HCT116 (cell line): ENCODE measurements at regions not wholly inside any gene's neighbourhood (a gene's known extent, or its start where the extent isn't known, plus 50 kb on each side); places are given as distances from the start of the nearest gene placed in this dataset.

Experiments used
- ATAC-seq: fragments of 200-7000 bp; cut with Tn5 transposase; 2 replicates; pipeline ENCODE4 v1.9.1; 2020; ENCODE audit warnings: mild to moderate bottlenecking, moderate library complexity
- BruUV-seq: library from RNA; stranded (reverse); fragments of 400-500 nt; replicated peaks from 2 replicates; lab custom pipeline; 2021; lab: Mats Ljungman, UMichigan
- CTCF ChIA-PET: fragments of 300-600 bp; sonication (Branson Sonifier 250); formaldehyde crosslinking; loops from one replicate; lab custom pipeline; 2021; ENCODE audit warnings: antibody characterized with exemption; lab: Charles Lee
- POLR2A ChIA-PET: fragments of 300-600, 350-600 bp; sonication (Branson Sonifier 250); formaldehyde crosslinking; loops from one replicate; lab custom pipeline; 2021; ENCODE audit warnings: antibody characterized with exemption; lab: Charles Lee
- RAD21 ChIA-PET, 2 experiments: fragments of 300-600 bp; sonication (Branson Sonifier 250); formaldehyde crosslinking; loops; one replicate each; lab custom pipeline; 2023; ENCODE audit warnings: low total read pairs in 2 of 2; ENCODE audit not compliant: uncharacterized antibody in 2 of 2, unreplicated experiment in 2 of 2, low non-redundant PET in 1 of 2; lab: Charles Lee
- DNase-seq: peaks from one replicate; pipeline ENCODE4 v3.0.0-alpha.2; 2010; ENCODE audit warnings: low read depth, low spot score
- H2AFZ ChIP-seq: fragments of 200-600 bp; shearing (Covaris generic), sonication (generic); 2 replicates; pipeline ENCODE4 v1.6.1; 2017; ENCODE audit warnings: low read depth, mixed run types, mixed read lengths, antibody characterized with exemption, low read length; ENCODE audit not compliant: poor library complexity, severe bottlenecking
- H3K27ac ChIP-seq: 2 replicates; pipeline ENCODE4 v1.5.1; 2012; ENCODE audit warnings: low read depth, low read length
- H3K27me3 ChIP-seq: fragments of 200-600 bp; sonication (generic); 2 replicates; pipeline ENCODE4 v1.6.1; 2016; ENCODE audit warnings: mixed run types, low read length, mixed read lengths; ENCODE audit not compliant: insufficient read depth
- H3K36me3 ChIP-seq, 2 experiments: fragments of 200-500 bp in 1 of 2; fragments of 200-600 bp in 1 of 2; sonication (Bioruptor generic) in 1 of 2; sonication (generic) in 1 of 2; 2 replicates each; pipeline versions ENCODE4 v1.5.1 to v1.6.1; 2014 to 2016; ENCODE audit warnings: low read length in 2 of 2, inconsistent platforms in 1 of 2, mixed read lengths in 1 of 2, mixed run types in 1 of 2; ENCODE audit not compliant: insufficient read depth in 2 of 2, control insufficient read depth in 1 of 2
- H3K4me1 ChIP-seq, 2 experiments: fragments of 200-600 bp in 1 of 2; sonication (generic) in 1 of 2; 2 replicates each; pipeline versions ENCODE4 v1.5.1 to v1.6.1; 2012 to 2017; ENCODE audit warnings: low read length in 2 of 2, inconsistent platforms in 1 of 2, mild to moderate bottlenecking in 1 of 2, mixed read lengths in 1 of 2, mixed run types in 1 of 2, moderate library complexity in 1 of 2; ENCODE audit not compliant: insufficient read depth in 2 of 2, control insufficient read depth in 1 of 2
- H3K4me2 ChIP-seq: fragments of 200-600 bp; sonication (generic); 2 replicates; pipeline ENCODE4 v1.6.1; 2017; ENCODE audit warnings: mixed run types, low read length, mixed read lengths
- H3K4me3 ChIP-seq, 2 experiments: fragments of 200-600 bp in 1 of 2; sonication (generic) in 1 of 2; replicated peaks in 1 of 2; 2 replicates each; pipeline ENCODE4 v1.5.1; 2011 to 2016; ENCODE audit warnings: low read length in 2 of 2, control low read depth in 1 of 2, low read depth in 1 of 2, mild to moderate bottlenecking in 1 of 2, mixed read lengths in 1 of 2, mixed run types in 1 of 2
- H3K79me2 ChIP-seq: fragments of 200-600 bp; sonication (generic); 2 replicates; pipeline ENCODE4 v1.6.1; 2017; ENCODE audit warnings: mild to moderate bottlenecking, mixed run types, low read length, moderate library complexity, mixed read lengths; ENCODE audit not compliant: insufficient read depth
- H3K9ac ChIP-seq: fragments of 200-600 bp; sonication (generic); 2 replicates; pipeline ENCODE4 v1.6.1; 2016; ENCODE audit warnings: low read length, mixed read lengths
- H3K9me2 ChIP-seq: fragments of 200-600 bp; sonication (generic), shearing (Covaris generic); 2 replicates; pipeline ENCODE4 v1.6.1; 2017; ENCODE audit warnings: mixed run types, mild to moderate bottlenecking, moderate library complexity; ENCODE audit not compliant: insufficient read depth
- H3K9me3 ChIP-seq, 2 experiments: fragments of 200-500 bp in 1 of 2; fragments of 200-600 bp in 1 of 2; sonication (Bioruptor generic) in 1 of 2; sonication (generic) in 1 of 2; 2 replicates each; pipeline ENCODE4 v1.6.1; 2014 to 2017; ENCODE audit warnings: low read length in 2 of 2, mixed read lengths in 2 of 2, inconsistent platforms in 1 of 2, low read depth in 1 of 2, mild to moderate bottlenecking in 1 of 2, mixed run types in 1 of 2, moderate library complexity in 1 of 2; ENCODE audit not compliant: control insufficient read depth in 1 of 2, insufficient read depth in 1 of 2
- H4K20me1 ChIP-seq: fragments of 200-600 bp; sonication (generic), shearing (Covaris generic); 2 replicates; pipeline ENCODE4 v1.6.1; 2017; ENCODE audit warnings: mixed run types, mild to moderate bottlenecking, moderate library complexity; ENCODE audit not compliant: insufficient read depth
- EZH2 ChIP-seq: fragments of 200-600 bp; sonication (generic); IDR thresholded peaks from 2 replicates; pipeline ENCODE4 v1.6.1; 2017; ENCODE audit warnings: antibody characterized with exemption, mixed run types
- EZH2phosphoT487 ChIP-seq: fragments of 200-600 bp; IDR thresholded peaks from 2 replicates; pipeline ENCODE4 v1.6.1; 2018; ENCODE audit warnings: antibody characterized with exemption, borderline replicate concordance
- FOSL1 ChIP-seq: IDR thresholded peaks from 2 replicates; pipeline ENCODE4 v1.6.1; 2012; ENCODE audit warnings: low read depth
- JUND ChIP-seq: IDR thresholded peaks from 2 replicates; pipeline ENCODE4 v1.6.1; 2012
- MAX ChIP-seq: IDR thresholded peaks from 2 replicates; pipeline ENCODE4 v1.6.1; 2012
- POLR2AphosphoS5 ChIP-seq: IDR thresholded peaks from 2 replicates; pipeline ENCODE4 v1.6.1; 2011; ENCODE audit warnings: mild to moderate bottlenecking, low read depth, low read length, moderate library complexity
- RAD21 ChIP-seq: IDR thresholded peaks from 2 replicates; pipeline ENCODE4 v1.6.1; 2012; ENCODE audit warnings: low read depth, mild to moderate bottlenecking
- SIN3A ChIP-seq: IDR thresholded peaks from 2 replicates; pipeline ENCODE4 v1.6.1; 2012; ENCODE audit warnings: low read depth
- SP1 ChIP-seq: IDR thresholded peaks from 2 replicates; pipeline ENCODE4 v1.6.1; 2012; ENCODE audit warnings: low read depth
- ZBTB33 ChIP-seq: IDR thresholded peaks from 2 replicates; pipeline ENCODE4 v1.6.1; 2011; ENCODE audit warnings: mild to moderate bottlenecking, low read length, moderate library complexity; ENCODE audit not compliant: insufficient replicate concordance; ENCODE audit errors: extremely low read depth
- ZNF274 ChIP-seq: fragments of 200-500 bp; sonication (Bioruptor generic); IDR thresholded peaks from 2 replicates; pipeline ENCODE4 v1.6.1; 2014; ENCODE audit warnings: mild to moderate bottlenecking, low read depth, low read length, inconsistent platforms
- intact Hi-C: fragments of 100-400 bp; cut with micrococcal nuclease; formaldehyde crosslinking; loops from 2 replicates; pipeline ENCODE4 v1.10.0; 2022

GRCh38 chr12:87793131-87793530 is 236.1 kb downstream of the C12orf50 start:
- no TSS peak for BruUV-seq
- Histone ChIP-seq H2AFZ (no peak overlapping the region), H3K4me2 (no peak overlapping the region), H3K79me2 (no peaks in the 10 kb centered on the region), H3K9me3 (no peaks in the 10 kb centered on the region), H4K20me1 (no peaks in the 10 kb centered on the region), H3K9me2 (no peaks in the 10 kb centered on the region; the same call in 1 of the 2 replicates), H3K27ac (no peak overlapping the region), H3K4me1 (no peaks in the 10 kb centered on the region), H3K36me3 (no peaks in the 10 kb centered on the region), H3K4me3 (no peak overlapping the region), H3K9ac (no peak overlapping the region), H3K27me3 (no peaks in the 10 kb centered on the region)
- RAD21 ChIA-PET: no interaction called here
- ATAC-seq (no peak), DNase-seq (no peak)
- POLR2A ChIA-PET: no interaction called here
- intact Hi-C loops: no loop called here
- TF ChIP-seq ZBTB33: no peak
- no peak for TF ChIP-seq SP1
- TF ChIP-seq SIN3A: no peak
- no peak for TF ChIP-seq JUND
- TF ChIP-seq EZH2phosphoT487: no peak
- TF ChIP-seq RAD21: no peak
- no peak for TF ChIP-seq ZNF274
- no peak for TF ChIP-seq POLR2AphosphoS5
- CTCF ChIA-PET: no interaction called here

- ChIA-PET CTCF (no interaction called here), POLR2A (no interaction called here), RAD21 (no interaction called here)
- TF ChIP-seq MAX: no peak
- no peak for TF ChIP-seq FOSL1
- TF ChIP-seq EZH2: no peak
- Histone ChIP-seq H3K27me3 (no peaks in the 10 kb centered on the region), H3K36me3 (no peaks in the 10 kb centered on the region), H3K9me2 (no peaks in the 10 kb centered on the region; the same call in 1 of the 2 replicates), H3K27ac (no peak overlapping the region), H3K4me3 (no peak overlapping the region), H2AFZ (no peak overlapping the region), H3K9ac (no peak overlapping the region), H3K4me2 (no peak overlapping the region), H3K4me1 (no peaks in the 10 kb centered on the region), H4K20me1 (no peaks in the 10 kb centered on the region), H3K9me3 (no peaks in the 10 kb centered on the region), H3K79me2 (no peaks in the 10 kb centered on the region)
- intact Hi-C loops: no loop called here
- ATAC-seq (no peak), DNase-seq (no peak)
- BruUV-seq: no TSS peak
Measured at GRCh38 chr12:87784350-87784749, 244.9 kb downstream of the C12orf50 start.
